HCT116 (cell line): ENCODE measurements at regions not wholly inside any gene's neighbourhood (a gene's known extent, or its start where the extent isn't known, plus 50 kb on each side); places are given as distances from the start of the nearest gene placed in this dataset.

Experiments
- CEBPB ChIP-seq: IDR thresholded peaks from 2 replicates; pipeline ENCODE4 v1.6.1; 2012; ENCODE audit warnings: low read depth
- EZH2phosphoT487 ChIP-seq: fragments of 200-600 bp; IDR thresholded peaks from 2 replicates; pipeline ENCODE4 v1.6.1; 2018; ENCODE audit warnings: antibody characterized with exemption, borderline replicate concordance
- JUND ChIP-seq: IDR thresholded peaks from 2 replicates; pipeline ENCODE4 v1.6.1; 2012
- POLR2A ChIP-seq: IDR thresholded peaks from 2 replicates; pipeline ENCODE4 v1.7.0; 2011; ENCODE audit warnings: borderline replicate concordance; ENCODE audit not compliant: insufficient read depth, insufficient read length; ENCODE audit errors: extremely low read depth
- POLR2AphosphoS5 ChIP-seq: IDR thresholded peaks from 2 replicates; pipeline ENCODE4 v1.6.1; 2011; ENCODE audit warnings: mild to moderate bottlenecking, low read depth, low read length, moderate library complexity
- RAD21 ChIP-seq: IDR thresholded peaks from 2 replicates; pipeline ENCODE4 v1.6.1; 2012; ENCODE audit warnings: low read depth, mild to moderate bottlenecking
- REST ChIP-seq: IDR thresholded peaks from 2 replicates; pipeline ENCODE4 v1.6.1; 2012; ENCODE audit warnings: low read depth
- SP1 ChIP-seq: IDR thresholded peaks from 2 replicates; pipeline ENCODE4 v1.6.1; 2012; ENCODE audit warnings: low read depth
- TCF7L2 ChIP-seq: IDR thresholded peaks from 2 replicates; pipeline ENCODE4 v1.7.0; 2011; ENCODE audit warnings: borderline replicate concordance, inconsistent platforms; ENCODE audit not compliant: insufficient read depth, insufficient read length; ENCODE audit errors: extremely low read depth
- TF ChIP-seq, protein P1 (sequence below), 3 experiments: fragments of 200-600 bp in 1 of 3; sonication (generic) in 1 of 3; IDR thresholded peaks in 2 of 3; conservative IDR thresholded peaks in 1 of 3; 2 replicates each; pipeline ENCODE4 v1.5.1; 2012 to 2017; ENCODE audit warnings: low read depth in 2 of 3, low read length in 2 of 3, antibody characterized with exemption in 1 of 3, borderline replicate concordance in 1 of 3, control low read depth in 1 of 3, mild to moderate bottlenecking in 1 of 3, mixed read lengths in 1 of 3, mixed run types in 1 of 3, moderate library complexity in 1 of 3; ENCODE audit not compliant: insufficient read depth in 1 of 3
- TF ChIP-seq, protein P2 (sequence below): IDR thresholded peaks from 2 replicates; pipeline ENCODE4 v1.6.1; 2012

DNA sequence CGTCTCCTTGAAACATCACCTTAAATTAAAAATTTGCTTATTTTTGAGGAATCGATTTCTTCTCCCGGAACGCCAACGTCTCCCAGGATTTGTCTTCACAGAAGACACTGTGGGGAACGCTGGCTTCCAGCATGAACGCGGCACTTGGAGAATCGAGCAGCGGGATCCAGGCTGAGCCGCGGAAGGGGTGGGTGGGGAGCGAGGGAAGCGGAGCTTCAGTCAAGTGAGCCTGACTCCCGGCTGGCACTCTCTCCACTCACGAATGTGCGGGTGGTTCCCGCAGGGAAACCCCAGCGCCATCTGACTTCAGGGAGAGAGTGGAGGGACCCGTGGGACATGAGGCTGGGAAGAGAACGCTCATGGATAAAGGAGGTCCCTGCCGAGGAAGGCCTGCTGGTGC lies 506.0 kb upstream of the TMEM132C start:
- TF ChIP-seq, protein P1, sequence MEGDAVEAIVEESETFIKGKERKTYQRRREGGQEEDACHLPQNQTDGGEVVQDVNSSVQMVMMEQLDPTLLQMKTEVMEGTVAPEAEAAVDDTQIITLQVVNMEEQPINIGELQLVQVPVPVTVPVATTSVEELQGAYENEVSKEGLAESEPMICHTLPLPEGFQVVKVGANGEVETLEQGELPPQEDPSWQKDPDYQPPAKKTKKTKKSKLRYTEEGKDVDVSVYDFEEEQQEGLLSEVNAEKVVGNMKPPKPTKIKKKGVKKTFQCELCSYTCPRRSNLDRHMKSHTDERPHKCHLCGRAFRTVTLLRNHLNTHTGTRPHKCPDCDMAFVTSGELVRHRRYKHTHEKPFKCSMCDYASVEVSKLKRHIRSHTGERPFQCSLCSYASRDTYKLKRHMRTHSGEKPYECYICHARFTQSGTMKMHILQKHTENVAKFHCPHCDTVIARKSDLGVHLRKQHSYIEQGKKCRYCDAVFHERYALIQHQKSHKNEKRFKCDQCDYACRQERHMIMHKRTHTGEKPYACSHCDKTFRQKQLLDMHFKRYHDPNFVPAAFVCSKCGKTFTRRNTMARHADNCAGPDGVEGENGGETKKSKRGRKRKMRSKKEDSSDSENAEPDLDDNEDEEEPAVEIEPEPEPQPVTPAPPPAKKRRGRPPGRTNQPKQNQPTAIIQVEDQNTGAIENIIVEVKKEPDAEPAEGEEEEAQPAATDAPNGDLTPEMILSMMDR (IDR thresholded peaks at IDR 0.05 in 2 of 3, conservative IDR thresholded peaks at IDR 0.05 in 1 of 3; ENCODE audit: borderline replicate concordance in 1 of 3, insufficient read depth in 1 of 3, low read depth in 2 of 3, low read length in 2 of 3), result no peak
- no peak for TF ChIP-seq EZH2phosphoT487
- TF ChIP-seq POLR2AphosphoS5, result no peak
- TF ChIP-seq POLR2A, result no peak
- no peak for TF ChIP-seq TCF7L2
- no peak for TF ChIP-seq JUND
- TF ChIP-seq CEBPB, result no peak
- TF ChIP-seq, protein P2, sequence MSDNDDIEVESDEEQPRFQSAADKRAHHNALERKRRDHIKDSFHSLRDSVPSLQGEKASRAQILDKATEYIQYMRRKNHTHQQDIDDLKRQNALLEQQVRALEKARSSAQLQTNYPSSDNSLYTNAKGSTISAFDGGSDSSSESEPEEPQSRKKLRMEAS, result no peak
- TF ChIP-seq SP1, result no peak
- TF ChIP-seq REST, result no peak
- no peak for TF ChIP-seq RAD21
